ENCODE measurements at regions not wholly inside any gene's neighbourhood (a gene's known extent, or its start where the extent isn't known, plus 50 kb on each side); places are given as distances from the start of the nearest gene placed in this dataset.

DNA sequence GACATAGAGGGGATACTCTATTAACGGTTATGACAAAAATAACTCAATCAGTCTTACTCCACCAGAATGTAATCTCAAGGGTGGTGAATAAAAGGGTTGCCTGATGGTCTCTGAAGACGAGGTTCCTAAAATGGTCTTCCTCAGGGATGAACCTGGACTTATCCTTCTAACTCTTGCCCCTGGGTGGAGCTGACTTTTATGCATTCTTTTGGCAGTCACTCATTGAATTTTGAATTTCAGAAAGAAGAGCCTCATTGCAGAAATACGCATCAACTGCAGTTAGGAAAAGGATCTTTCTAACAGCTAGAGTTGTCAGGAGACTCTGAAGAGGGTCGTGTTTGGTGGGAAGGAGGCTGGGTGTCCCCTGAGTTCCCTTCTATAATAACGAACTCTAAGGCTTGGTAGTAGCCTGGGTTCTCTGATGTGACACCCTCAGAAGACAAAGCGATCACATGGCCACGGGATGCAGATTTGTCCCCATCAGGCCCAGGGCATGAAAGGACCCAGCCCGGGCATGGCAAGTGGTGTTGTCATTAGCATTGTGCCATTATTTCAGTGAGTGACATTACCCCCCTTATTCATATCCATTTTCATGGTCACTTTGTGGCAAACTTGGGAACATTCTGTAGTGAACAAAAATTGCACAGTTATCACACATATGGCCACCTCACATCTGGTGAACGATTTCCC is 58.6 kb upstream of the JCAD start:
- DNase-seq: no peak

DNA sequence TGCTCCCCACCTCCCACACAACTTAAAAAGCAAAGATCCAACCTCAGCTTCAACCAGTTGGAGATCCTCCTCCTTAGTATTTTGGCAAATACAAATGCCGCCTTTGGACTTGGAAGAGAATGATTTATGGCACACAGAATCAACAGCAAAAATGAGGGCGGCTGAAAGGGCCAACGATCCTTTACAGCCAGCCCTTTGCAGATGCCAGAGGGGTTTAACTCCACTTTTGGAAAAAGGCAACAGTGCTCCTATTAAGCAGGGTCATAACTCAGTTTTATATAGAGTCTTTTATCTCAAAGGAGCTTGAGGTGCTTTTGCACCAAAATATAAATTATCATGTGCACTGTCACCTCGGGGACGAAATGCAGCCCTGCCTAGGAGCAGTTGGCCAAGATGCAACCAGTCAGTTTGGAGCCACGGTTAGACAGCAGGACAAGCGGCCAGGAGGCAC is 56.7 kb upstream of the JCAD start:
- DNase-seq: peak; percentile 36

DNA sequence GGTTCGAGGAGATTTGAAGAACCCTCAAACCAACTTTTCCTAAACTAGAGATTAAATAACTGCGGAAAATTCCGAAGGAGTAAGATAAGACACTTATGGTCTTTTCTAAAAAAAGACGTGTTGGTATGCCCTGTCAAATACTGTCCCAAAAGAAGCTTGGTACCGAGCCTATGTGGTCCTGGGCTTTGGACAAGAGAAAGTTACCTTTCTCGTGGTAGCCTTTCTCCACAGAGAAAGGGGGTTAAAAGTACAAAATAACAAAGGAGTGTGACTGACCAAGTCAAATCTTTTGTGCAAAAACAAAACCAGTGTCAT is 56.2 kb upstream of the JCAD start:
- no peak for DNase-seq

DNA sequence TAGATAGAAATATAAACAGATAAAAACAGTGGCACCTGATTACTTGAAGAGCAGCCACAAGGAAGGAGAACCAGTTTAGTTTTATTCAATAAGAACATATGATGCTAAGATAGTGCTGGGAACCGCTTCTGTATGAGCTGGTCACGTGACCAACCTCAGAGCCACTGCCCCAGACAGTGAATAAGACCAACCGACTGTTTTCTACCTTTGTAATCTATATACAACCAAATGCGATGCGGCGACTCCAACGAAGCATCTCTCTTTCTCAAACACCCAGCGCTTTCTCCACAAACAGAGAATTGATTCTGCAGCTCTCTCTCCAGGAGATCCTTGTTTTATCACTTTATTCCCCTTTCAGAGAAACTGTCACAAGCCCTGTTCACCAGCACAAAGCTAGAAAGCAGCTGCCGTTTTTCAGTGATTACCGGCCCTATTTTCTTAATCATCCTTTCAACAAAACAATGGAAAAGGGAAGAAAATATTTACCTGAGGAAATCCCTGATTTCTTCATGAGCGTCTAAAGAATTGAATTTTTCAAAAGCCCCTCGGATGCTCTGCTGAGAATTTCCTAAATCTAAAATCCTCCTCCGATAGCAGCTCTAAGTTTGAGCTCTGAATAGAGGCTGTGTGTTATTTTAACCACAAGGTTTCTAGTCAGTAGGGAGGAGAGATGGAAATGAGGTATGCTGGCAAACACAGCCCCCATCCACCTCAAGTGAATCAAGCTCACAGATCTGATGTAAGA is 55.7 kb upstream of the JCAD start:
- peak; percentile 46 for DNase-seq

DNA sequence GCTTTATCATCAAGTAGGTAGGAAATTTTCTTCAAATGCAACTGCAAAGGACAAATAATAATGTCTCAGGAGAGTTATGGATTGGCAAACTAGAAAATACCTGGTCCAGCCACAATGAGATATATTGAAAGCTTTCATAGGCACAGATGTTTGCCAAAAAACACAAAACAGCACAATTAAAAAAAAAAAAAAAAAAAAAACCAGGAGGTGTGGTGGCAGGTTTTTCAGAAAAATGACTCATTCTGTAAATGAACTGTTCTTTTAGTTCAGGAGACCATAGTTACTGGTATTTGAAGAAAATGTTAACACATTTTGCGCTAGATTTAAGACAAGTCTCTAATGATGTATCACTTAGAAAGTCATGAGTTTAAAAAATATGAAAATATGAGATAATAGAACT is 55.0 kb upstream of the JCAD start:
- no peak for DNase-seq

DNA sequence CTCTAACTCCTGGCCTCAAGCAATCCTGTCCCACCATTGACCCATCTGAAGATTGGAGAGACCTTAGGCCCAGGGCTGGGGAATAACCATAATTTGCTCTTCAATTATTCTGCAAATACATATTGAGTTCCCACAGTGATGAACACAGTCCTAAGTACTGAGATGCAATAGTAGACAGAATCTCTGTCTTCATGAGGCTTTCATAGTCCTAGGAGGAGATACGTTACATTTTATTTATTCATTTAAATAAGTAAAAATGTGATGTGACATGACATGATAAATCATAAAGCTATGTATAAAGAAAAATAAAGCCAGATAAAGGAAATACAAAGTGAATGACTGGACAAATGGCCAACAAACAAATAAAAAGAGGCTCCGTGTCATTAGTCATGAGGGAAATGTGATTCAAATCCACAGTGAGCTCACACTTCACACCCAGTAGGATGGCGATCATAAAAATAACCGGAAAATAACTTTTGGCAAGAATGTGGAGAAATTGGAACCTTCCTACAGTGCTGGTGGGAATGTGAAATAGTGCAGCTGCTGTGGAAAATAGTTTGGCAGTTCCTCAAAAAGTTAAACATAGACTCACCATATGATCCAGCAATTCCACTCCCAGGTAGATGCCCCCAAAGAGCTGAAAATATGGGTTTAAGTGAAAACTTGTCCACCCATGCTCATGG is 52.1 kb upstream of the JCAD start:
- peak; percentile 86 for DNase-seq

All from fibroblast of skin of abdomen (primary cell).